ENCODE measurements at regions not wholly inside any gene's neighbourhood (a gene's known extent, or its start where the extent isn't known, plus 50 kb on each side); places are given as distances from the start of the nearest gene placed in this dataset.

GRCh38 chr3:63047068-63047467 lies 171.9 kb upstream of the CADPS start:
- DNase-seq, result no peak

- peak; percentile 75 for DNase-seq
Measured at GRCh38 chr3:63048367-63049326, 173.4 kb upstream of the CADPS start.

GRCh38 chr3:63050548-63051177 lies 175.4 kb upstream of the CADPS start:
- peak; percentile 89 for DNase-seq

- DNase-seq, result peak; percentile 96
Measured at GRCh38 chr3:63051920-63052319, 176.7 kb upstream of the CADPS start.

- DNase-seq, result no peak
Measured at GRCh38 chr3:63056932-63057331, 181.7 kb upstream of the CADPS start.

GRCh38 chr3:63060412-63060811 lies 185.2 kb upstream of the CADPS start:
- no peak for DNase-seq

- no peak for DNase-seq
Measured at GRCh38 chr3:63061449-63061848, 186.2 kb upstream of the CADPS start.

GRCh38 chr3:63064209-63064755 lies 189.1 kb upstream of the CADPS start:
- DNase-seq, result no peak

- peak; percentile 67 for DNase-seq
Measured at GRCh38 chr3:63067999-63068645, 192.9 kb upstream of the CADPS start.

GRCh38 chr3:63069806-63070475 lies 194.7 kb upstream of the CADPS start:
- DNase-seq, result no peak

GRCh38 chr3:63070476-63070810 lies 195.2 kb upstream of the CADPS start:
- DNase-seq, result no peak

- DNase-seq, result no peak
Measured at GRCh38 chr3:63076357-63076756, 201.1 kb upstream of the CADPS start.

- DNase-seq, result no peak
Measured at GRCh38 chr3:63086190-63086589, 191.9 kb upstream of the SYNPR start.

GRCh38 chr3:63089007-63089750 lies 188.9 kb upstream of the SYNPR start:
- DNase-seq, result no peak

- DNase-seq, result no peak
Measured at GRCh38 chr3:63089751-63090132, 188.4 kb upstream of the SYNPR start.

GRCh38 chr3:63090656-63091055 lies 187.5 kb upstream of the SYNPR start:
- no peak for DNase-seq

- no peak for DNase-seq
Measured at GRCh38 chr3:63092515-63092914, 185.6 kb upstream of the SYNPR start.

- DNase-seq, result no peak
Measured at GRCh38 chr3:63094642-63095408, 183.3 kb upstream of the SYNPR start.

GRCh38 chr3:63096248-63097058 lies 181.7 kb upstream of the SYNPR start:
- DNase-seq, result no peak

- no peak for DNase-seq
Measured at GRCh38 chr3:63097396-63097795, 180.7 kb upstream of the SYNPR start.
